Suppressor macrophage (primary cell): ENCODE measurements at regions not wholly inside any gene's neighbourhood (a gene's known extent, or its start where the extent isn't known, plus 50 kb on each side); places are given as distances from the start of the nearest gene placed in this dataset.
"Not testable (repeated sequence)": the region's sequence is repeated elsewhere in the genome, so short reads cannot be mapped to it uniquely, and the experiment has no call there.

Experiments used
- DNase-seq, 4 experiments: peaks; one replicate each; pipeline ENCODE4 v3.0.0-alpha.2; 2020 to 2022

GRCh38 chr18:1578505-1578904, 673.8 kb downstream of the ADCYAP1 start:
- DNase-seq: peak; percentile 48 to 77 (median 67)

GRCh38 chr18:1581581-1581980, 676.9 kb downstream of the ADCYAP1 start:
- peak; percentile 20 to 64 (median 45) for DNase-seq

- peak; percentile 23 to 83 (median 50) for DNase-seq
Measured at GRCh38 chr18:1585881-1586488, 681.3 kb downstream of the ADCYAP1 start.

- DNase-seq: no peak
Measured at GRCh38 chr18:1593091-1593490, 688.4 kb downstream of the ADCYAP1 start.

- DNase-seq: peak in 3 of 4 experiments; percentile 4 to 77 (median 69)
Measured at GRCh38 chr18:1595195-1595594, 690.5 kb downstream of the ADCYAP1 start.

GRCh38 chr18:1599196-1599595, 694.5 kb downstream of the ADCYAP1 start:
- DNase-seq: no peak

- no peak for DNase-seq
Measured at GRCh38 chr18:1604751-1605150, 700.1 kb downstream of the ADCYAP1 start.

- DNase-seq: peak in 3 of 4 experiments; percentile 9 to 30 (median 15)
Measured at GRCh38 chr18:1618364-1618763, 713.7 kb downstream of the ADCYAP1 start.

GRCh38 chr18:1619507-1619906, 714.8 kb downstream of the ADCYAP1 start:
- no peak for DNase-seq

GRCh38 chr18:1624612-1625011, 719.9 kb downstream of the ADCYAP1 start:
- DNase-seq: no peak

GRCh38 chr18:1627494-1627893, 722.8 kb downstream of the ADCYAP1 start:
- no peak for DNase-seq

GRCh38 chr18:1648712-1649111, 744.0 kb downstream of the ADCYAP1 start:
- DNase-seq: peak; percentile 58 to 92 (median 76)

- DNase-seq: peak in 2 of 4 experiments; percentile 32 to 54
Measured at GRCh38 chr18:1652018-1652417, 747.3 kb downstream of the ADCYAP1 start.

- DNase-seq: peak in 1 of 4 experiments; percentile 16
Measured at GRCh38 chr18:1653873-1654272, 749.2 kb downstream of the ADCYAP1 start.

GRCh38 chr18:1657876-1658275, 753.2 kb downstream of the ADCYAP1 start:
- DNase-seq: no peak

- DNase-seq: no peak
Measured at GRCh38 chr18:1658908-1659566, 754.4 kb downstream of the ADCYAP1 start.

- DNase-seq: peak; percentile 79 to 91 (median 88)
Measured at GRCh38 chr18:1663879-1664705, 759.4 kb downstream of the ADCYAP1 start.

- no peak for DNase-seq
Measured at GRCh38 chr18:1665079-1665478, 760.4 kb downstream of the ADCYAP1 start.

- no peak for DNase-seq
Measured at GRCh38 chr18:1668279-1668678, 763.6 kb downstream of the ADCYAP1 start.

- not testable (repeated sequence) for DNase-seq
Measured at GRCh38 chr18:1671710-1672109, 767.0 kb downstream of the ADCYAP1 start.

- DNase-seq: no peak
Measured at GRCh38 chr18:1676387-1676786, 771.7 kb downstream of the ADCYAP1 start.

GRCh38 chr18:1680108-1680507, 775.4 kb downstream of the ADCYAP1 start:
- no peak for DNase-seq

GRCh38 chr18:1691863-1692262, 787.2 kb downstream of the ADCYAP1 start:
- no peak for DNase-seq
